ENCODE measurements at regions not wholly inside any gene's neighbourhood (a gene's known extent, or its start where the extent isn't known, plus 50 kb on each side); places are given as distances from the start of the nearest gene placed in this dataset.

DNA sequence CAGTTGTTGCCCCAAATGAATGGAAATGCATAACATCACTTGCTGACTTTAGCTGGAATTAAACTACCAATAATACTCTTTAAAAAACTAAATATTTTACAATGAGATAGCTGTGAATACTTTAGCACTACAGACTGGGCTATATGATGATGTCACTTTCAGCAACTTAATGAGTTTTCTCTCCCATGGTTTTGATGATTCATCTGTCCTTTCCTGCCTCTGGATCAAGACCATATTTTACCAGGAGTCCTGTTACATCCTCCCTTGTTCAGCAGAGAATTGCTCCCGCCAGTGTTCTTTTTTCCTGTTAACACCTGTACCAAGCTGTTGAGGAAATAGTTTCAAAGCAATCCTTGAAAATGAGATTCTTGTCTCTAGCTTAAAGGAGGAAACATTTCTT, 543.0 kb downstream of the SPRY1 start:
- DNase-seq (ENCODE audit: low spot score) = no peak

DNA sequence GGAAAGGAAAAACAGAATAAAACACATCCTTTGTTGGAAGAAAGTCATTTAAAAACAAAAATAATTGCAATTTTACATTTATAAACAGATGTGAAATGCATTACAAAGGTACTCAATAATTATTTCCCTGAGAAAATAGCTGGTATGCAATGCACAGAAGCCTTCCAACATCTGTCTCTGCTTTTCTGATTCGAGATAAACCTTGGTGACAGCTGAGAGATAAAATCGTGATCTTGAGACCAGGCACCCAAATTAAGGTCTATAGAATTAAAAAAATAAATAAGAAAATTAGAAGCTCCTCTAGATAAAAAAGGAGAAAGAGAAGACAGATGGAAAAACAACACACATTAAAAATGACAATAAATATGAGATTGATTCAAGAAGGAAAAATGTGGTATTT, 544.0 kb downstream of the SPRY1 start:
- DNase-seq (ENCODE audit: low spot score) = no peak

DNA sequence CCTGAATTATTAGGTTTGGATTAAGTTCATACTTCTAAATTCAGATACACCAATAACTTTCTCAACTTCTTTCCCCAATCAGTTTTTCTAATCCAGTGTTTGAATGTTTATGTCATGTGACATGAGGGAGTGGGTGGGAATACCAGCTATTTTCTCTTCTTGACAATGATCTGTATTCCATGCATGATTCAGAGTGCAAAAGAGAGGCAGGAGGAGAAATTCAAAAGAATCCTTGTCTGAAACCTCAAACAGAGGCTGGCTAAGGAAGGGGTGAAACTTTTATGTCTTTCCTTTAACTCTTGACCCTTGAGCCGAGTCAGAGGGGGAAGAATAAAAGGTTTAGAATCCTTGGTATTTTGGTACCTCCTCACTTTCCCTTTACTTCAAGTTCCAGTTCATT, 544.7 kb downstream of the SPRY1 start:
- no peak for DNase-seq (ENCODE audit: low spot score)

DNA sequence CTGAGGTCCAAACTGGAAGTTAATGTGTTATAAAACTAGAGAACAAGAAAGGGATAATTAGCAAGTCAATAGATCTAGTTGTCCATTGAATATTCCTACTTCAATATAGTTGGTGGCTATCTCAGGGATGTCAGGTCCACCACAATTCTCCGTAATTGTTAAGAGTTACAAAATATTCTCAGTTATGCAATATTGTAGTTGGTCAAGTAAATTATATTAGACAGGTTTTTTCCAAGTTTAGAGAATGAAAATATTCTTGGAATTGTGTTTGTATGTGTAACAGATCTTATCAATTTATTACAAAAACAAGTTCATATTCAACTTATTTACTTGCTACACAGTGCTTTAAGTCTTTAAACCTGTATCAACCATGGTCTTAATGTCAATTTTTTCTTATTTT, 547.4 kb downstream of the SPRY1 start:
- no peak for DNase-seq (ENCODE audit: low spot score)

DNA sequence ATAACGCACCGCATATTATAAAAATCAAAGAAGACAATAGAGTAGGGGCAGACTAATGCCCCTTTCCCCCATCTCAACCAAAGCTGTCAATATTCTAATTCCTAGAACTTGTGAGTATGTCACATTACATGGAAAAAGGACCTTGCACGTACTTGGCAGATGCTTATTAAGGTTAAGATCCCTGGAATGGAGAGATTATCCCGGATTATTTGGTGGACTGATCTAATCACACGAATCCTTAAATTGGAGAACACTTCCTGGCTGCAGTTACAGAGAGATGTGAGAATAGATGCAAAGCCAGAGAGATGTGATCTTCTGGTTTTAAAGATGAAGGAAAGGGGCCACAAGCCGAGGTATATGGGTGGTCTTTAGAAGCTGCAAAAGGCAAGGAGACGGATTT, 548.7 kb downstream of the SPRY1 start:
- no peak for DNase-seq (ENCODE audit: low spot score)

DNA sequence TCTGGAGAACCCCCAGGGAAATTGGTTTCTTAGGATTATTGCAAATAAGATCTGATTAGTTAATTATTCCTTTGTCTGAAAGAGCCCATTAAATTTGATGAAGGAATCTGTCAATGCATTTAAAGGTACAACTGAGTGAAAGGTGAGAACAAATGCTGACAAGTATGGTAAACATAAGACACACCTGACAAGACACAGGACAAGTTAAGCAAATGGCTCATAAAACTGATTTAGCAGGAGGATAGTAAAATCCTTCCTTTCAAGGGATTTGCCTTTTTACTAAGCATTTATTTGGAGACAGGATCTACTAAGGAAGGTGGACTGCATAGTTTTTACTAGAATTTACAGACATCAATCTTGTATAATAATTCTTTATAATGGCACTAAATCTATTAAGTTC, 553.9 kb downstream of the SPRY1 start:
- no peak for DNase-seq (ENCODE audit: low spot score)

DNA sequence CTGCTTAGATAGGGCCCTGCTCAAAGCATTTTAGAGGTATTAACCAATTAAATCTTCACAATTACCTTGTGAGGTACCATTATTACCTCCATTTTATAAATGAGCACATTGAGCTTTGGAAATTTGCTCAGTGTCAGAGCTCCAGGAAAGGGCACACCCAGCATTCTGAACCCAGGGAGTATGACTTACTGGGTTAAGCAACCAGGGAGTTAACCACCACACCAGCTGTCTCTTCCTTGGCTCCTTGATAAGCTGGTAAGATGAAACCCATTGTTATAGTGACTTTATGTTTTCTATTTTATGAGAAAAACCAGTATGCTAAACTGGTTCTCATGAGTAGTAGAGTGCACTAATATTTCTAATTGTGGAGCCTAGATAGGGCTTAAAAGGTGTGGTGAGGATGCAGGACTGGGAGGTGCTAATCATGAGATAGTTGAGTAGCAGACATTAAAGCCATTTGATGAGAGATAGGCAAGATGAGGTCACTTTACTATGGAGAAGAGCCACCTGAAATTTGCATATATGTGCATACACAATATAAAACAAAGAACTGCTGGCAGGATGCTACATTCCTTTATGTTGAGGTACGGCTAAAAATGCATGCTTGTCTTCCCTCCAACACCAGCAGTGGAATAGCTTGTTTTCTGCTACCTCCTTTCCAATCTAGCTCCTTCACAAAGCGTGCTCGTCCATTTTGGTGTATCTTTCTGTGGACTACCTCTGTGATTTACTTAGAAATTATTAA, 556.1 kb downstream of the SPRY1 start:
- no peak for DNase-seq (ENCODE audit: low spot score)

DNA sequence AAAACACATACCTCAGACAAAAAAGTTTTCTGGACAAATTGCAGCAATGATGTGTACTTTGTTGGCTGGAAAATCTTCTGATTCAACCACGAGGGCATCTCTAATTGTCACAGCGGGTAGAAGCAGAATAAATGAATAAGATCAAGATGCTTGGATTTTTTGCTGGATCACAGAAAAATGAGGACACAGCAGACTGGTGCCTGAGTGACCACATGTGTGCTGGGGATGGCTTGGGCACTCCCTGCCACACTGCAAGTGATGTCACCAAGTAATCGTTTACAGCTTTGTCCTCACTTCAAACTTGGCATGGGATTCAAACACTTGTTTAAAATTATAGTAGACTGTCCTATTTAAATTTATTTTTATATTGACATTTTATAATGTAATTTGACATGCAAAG, 557.0 kb downstream of the SPRY1 start:
- no peak for DNase-seq (ENCODE audit: low spot score)

DNA sequence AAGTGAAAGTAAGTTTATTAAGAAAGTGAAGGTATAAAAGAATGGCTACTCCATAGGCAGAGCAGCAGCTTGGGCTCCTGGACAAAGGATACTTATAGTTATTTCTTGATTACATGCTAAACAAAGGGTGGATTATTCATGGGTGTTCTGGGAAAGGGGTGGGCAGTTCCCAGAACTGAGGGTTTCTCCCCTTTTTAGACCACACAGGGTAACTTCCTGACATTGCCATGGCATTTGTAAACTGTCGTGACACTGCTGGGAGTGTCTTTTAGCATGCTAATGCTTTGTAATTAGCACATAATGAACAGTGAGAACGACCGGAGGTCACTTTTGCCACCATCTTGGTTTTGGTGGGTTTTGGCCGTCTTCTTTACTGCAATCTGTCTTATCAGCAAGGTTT, 557.6 kb downstream of the SPRY1 start:
- DNase-seq (ENCODE audit: low spot score) = no peak

DNA sequence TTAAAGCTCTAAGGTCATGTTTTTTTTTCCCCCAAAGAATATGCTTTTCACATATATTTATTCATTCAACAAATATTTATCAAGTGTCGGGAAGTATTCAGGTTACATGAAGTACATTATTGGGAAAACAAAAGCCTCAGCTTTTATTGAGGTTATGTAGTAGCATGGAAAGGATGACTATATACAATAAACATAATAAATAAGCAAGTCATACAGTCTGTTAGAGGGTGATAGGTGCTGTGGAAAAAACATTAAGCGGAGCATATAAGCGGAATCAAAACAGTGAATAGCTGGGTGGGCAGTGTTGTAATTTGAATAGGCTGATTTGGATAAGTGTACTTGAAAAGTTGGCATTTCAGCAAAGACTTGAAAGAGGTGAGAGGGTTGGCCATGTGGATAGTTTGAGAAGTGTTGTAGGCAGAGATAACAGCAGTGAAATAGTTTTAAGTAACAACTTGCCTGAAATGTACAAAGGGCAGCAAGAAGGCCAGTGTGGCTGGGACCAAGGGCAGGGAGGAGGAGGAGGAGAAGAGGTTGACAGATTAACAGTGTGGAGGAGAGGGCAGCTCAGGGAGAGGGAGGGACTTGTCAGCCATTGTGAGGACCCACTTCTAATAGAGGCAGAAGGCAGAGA, 558.7 kb downstream of the SPRY1 start:
- DNase-seq (ENCODE audit: low spot score) = no peak

DNA sequence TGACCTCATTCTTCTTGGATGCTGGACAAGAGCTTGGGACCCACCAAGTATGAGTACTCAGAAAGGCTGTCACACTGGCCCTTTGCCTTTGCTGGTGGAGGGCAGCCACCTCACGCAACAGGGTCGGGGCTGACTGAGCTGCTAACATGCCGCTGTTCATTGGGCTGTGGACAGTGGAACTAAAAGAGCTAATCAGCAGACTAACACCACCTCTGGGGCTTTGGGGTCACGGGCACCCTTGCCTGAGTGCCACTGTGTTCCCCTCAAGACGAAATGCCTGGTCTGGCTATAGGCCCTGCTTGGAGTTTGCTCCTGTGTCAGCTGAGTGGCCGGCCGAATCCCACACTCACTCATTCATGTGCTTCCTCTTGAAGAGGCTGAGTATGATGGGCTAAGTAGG, 559.6 kb downstream of the SPRY1 start:
- DNase-seq (ENCODE audit: low spot score) = no peak

DNA sequence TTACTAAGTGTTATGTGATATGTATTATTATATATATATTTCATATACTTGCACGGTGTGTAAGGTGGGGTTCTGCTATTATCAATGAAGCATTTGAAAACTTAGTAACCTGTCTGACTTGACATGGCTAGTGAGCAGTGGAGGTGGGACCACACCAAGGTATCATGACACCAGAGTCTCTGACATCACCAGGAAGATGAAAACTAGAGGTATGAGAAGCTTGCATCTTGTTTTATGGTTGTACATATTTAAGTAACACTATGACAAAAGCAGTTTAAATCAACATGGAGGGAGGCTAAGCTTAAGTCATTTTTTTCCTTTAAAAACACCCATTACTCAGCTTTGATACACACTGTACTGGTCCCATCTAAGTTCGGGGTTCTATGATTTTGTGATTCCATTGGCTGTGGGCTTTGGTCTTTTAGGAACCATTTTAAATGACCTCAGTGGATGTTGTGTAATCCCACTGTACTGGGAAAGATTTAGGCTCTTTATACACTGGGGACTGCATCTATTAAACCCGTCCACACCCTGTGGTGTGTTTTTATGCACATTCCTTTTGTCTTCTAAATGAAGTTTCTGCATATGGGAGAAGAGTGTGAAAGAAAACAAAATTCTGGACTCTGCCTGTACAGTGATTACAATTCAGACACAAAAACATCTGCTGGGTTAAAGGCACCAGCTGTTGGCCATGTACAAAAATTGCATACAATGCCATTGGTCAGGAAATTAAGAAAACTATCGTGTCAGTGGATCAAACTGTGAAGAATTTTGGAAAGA, 570.6 kb downstream of the SPRY1 start:
- DNase-seq (ENCODE audit: low spot score) = no peak

DNA sequence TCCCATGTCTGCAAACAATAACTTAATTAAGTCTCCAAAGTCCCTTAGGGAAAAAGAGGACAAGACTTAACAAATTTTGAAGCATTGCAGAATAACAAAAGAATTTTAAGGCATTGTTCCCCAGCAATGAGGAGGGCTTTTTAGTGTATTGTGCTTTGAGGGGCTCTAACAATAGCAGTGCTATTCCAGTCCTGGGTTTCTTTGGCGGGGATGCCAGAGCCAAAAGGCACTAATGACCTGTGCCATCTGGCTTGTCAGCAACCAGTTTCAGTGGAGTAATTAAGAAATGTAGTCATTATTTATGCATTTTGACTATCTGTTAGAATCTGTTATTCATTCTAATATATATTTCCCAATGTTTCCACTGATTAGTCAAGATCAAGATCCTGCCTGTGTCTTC, 575.4 kb downstream of the SPRY1 start:
- no peak for DNase-seq (ENCODE audit: low spot score)

DNA sequence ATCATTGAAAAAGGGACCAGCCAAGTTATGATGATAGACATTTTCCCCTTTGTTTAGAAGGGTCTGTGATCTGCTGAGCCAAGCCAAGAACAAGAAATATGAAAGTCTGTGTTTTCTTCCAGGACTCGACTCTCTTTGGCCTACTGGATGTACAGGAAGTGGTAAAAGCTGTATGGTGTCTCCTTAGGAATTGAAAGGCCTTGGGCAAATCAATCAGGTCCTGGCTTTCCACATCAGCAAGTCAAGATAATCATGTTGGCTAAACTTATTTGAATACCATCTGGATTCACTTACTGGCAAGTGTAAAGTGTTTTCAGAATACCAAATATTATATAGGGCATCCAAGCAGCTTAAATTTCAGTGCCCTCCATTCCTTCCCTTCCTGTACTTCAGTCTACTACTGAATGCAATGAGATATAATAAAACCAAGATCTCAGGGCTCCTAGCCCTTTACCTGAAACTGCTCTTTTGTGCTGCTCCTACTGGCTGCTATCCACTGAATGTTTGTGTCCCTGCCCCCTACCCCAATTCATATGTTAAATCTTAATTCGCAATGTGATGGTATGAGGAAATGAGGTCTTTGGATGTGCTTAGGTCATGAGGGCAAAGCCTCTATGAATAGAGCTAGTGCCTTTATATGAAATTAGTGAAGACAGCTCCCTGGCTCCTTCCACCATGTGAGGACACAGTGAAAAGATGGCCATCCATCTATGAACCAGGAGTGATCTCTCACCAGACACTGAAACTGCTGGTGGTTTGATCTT, 578.0 kb downstream of the SPRY1 start:
- no peak for DNase-seq (ENCODE audit: low spot score)

DNA sequence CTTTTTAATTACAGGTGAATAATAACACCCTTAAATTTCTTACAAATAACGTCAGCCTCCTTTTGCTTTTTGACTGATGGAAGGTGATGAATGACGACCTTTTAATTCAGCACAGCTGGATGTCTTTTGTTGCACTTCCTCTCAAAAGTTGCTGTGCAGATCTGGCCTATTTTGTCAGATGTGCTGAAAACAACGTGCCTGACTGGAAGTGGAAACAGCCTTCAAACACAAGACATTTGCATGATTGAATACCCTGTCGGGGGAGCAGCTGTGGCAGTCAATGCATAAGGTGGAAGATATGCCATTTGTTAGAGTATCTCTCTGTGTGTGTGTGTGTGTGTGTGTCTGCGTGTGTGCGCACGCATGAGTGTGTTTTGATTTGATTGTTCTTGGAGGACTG, 579.7 kb downstream of the SPRY1 start:
- DNase-seq (ENCODE audit: low spot score) = peak; percentile 34

DNA sequence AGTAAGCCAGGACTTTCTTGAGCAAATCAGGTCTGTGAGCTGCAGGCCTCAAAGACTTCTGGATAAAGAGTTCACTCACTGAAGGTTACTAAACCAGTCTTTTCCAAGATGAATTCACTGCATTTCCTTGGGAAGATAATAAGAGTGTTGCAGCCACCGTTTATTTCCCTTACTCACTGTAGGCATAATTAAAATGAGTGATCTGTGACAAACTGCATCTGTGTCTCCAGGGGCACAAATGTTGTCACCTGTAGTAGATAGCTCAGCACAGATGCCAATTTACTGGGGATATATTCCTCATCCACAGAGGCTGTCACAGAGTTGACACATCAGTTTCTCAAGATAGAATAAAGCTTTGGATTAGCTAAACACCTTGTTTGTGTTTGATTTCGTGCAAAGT, 580.2 kb downstream of the SPRY1 start:
- DNase-seq (ENCODE audit: low spot score) = no peak

DNA sequence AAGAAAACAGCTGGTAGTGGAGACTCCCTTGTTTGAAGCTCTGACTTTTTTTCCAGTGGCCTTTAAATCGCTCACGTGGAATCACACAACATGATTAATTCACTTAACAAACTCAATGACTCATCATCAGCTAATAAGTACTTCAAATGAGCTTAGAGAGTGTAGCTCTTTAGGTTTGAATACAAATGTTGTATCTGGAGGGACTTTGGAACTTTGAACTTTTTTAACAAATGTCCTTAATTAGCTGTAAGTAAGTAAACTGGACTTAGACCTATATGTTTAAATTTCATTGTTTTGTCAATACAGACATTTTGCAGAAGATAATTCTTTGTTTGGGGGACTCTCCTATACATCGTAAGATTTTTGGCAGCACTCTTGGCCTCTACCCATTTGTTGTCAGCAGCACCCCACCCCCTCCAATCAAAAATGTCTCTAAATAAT, 581.1 kb downstream of the SPRY1 start:
- no peak for DNase-seq (ENCODE audit: low spot score)

DNA sequence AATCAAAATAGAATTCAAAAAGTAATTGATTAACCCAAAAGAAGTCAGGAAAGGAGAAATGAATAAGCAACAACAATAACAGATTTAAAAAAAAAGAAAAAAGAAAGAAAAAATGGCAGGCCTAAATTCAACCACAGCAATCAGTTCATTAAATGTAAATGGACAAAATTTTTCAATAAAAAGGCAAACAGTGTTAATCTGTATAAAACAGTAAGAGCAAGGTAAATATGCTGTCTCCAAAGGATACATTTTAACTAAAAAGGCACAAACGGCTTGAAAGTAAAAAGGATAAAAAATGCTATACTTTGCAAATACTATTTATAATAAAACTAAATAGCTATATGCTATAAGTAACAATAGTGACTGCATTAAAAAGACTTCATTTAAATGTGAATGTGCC, 582.0 kb downstream of the SPRY1 start:
- DNase-seq (ENCODE audit: low spot score) = no peak

DNA sequence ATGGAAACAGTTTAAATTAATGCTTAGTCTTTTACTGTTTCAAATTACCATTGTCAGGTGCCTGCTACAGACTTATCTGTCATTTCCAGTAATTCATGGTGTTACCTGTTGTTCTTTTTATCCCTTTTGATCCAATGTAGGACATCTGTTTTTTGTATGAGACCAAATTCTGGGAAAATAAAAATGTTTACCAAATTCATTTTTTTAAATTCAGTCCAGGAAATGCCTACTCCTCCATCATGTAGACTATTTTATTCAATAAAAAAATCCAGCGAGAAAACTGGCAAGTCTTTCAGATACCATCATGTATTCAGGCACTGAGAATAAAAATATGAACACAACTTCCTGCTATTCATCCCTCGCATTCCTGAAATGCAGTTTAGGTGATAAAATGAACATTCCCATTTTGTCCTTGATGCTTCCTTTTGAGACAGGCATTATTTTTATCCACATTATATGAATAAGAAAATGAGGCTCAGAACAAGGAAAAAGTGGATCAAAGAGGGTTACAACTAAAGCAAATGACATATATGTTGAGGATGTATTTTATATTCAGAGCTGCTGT, 584.2 kb downstream of the SPRY1 start:
- no peak for DNase-seq (ENCODE audit: low spot score)

DNA sequence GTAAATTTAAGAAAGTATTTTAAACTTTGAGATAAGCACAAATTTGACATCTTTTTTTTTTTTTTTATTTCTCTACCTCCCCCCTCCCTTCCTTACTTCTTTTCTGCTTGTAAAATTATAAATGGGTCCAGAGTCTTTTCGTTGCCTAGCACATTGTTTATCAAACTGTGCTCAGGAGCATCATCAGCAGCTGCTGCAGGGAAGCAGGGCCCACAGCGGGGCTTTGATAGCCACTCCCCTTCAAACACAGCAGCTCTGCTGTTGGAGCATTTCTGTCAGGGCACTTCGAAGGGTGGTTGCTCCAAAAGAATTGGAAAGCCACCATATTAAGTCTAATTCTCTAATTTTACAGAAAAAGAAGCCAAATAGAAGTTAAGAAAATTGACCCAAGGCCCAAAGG, 588.3 kb downstream of the SPRY1 start:
- no peak for DNase-seq (ENCODE audit: low spot score)

DNA sequence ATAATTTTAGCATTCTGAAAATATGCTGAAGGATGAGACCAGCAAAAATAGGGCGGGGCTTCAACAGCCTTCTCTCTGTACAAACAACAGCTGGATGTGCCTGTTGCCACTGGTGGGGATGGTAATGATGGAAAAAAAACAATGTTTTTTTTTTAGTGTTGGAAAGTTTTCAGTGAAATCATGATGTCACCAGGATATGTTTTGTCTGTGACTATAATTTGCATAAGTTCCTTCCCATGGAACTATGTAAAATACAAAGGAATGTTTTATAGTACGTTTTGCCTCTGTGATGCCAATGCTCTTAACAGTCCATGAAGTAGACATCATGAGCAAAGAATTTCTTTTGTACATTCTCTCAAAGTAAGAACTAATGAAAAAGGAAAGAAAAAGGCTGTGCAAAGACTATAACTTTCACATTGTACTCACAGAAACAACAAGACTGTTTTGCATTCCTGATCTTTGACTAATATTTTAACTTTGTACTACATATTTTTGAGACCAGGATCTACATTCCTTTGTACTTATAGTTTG, 589.7 kb downstream of the SPRY1 start:
- DNase-seq (ENCODE audit: low spot score) = no peak

DNA sequence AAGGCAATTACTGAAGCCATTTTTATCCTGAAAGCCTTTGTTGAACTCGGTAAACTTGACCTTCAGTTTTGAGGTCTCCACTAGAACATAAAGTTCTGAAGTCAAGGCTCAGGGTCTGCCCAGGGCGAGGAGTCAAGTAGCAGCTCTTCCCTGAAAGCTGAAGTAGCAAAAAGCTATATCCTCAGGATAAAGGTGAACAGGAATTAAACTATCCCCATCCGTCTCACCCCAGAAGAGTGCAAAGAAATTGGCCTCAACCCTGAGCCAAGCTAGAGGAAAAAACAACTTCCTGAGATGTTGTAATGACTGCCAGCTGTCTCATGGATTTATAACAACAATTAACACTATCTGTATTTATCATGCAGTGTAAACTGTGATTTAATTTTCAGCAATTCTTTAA, 590.8 kb downstream of the SPRY1 start:
- no peak for DNase-seq (ENCODE audit: low spot score)

All from NAMALWA (cell line).